Suprapubic skin (tissue), 4 donors: ENCODE measurements at regions not wholly inside any gene's neighbourhood (a gene's known extent, or its start where the extent isn't known, plus 50 kb on each side); places are given as distances from the start of the nearest gene placed in this dataset.

Experiments used
- DNase-seq, 2 donors: peaks; one replicate each; pipeline ENCODE4 v3.0.0-alpha.2; 2019; ENCODE audit warnings: low spot score in 2 of 2
- H3K27ac ChIP-seq: fragments of 200-600 bp; sonication (generic); one replicate; pipeline ENCODE4 v1.5.1; 2019
- H3K27me3 ChIP-seq: fragments of 200-600 bp; sonication (generic); one replicate; pipeline ENCODE4 v1.5.1; 2019
- H3K36me3 ChIP-seq: fragments of 200-600 bp; sonication (generic); one replicate; pipeline ENCODE4 v1.5.1; 2019
- H3K4me1 ChIP-seq: fragments of 200-600 bp; sonication (generic); one replicate; pipeline ENCODE4 v1.5.1; 2019
- H3K4me3 ChIP-seq: fragments of 200-600 bp; sonication (generic); one replicate; pipeline ENCODE4 v1.5.1; 2019; ENCODE audit warnings: mild to moderate bottlenecking
- H3K9me3 ChIP-seq: fragments of 200-600 bp; sonication (generic); one replicate; pipeline ENCODE4 v1.5.1; 2019
- CTCF ChIP-seq, 2 donors: fragments of 200-600 bp in 1 of 2; fragments of 450-650 bp in 1 of 2; sonication (generic) in 1 of 2; IDR thresholded peaks; one replicate each; pipeline ENCODE4 v1.5.1; 2016 to 2019; ENCODE audit warnings: antibody characterized with exemption in 2 of 2, mild to moderate bottlenecking in 1 of 2, moderate library complexity in 1 of 2
- EP300 ChIP-seq: sonication (generic); formaldehyde crosslinking; IDR thresholded peaks from one replicate; pipeline ENCODE4 v1.6.1; 2017; ENCODE audit warnings: antibody characterized with exemption
- POLR2A ChIP-seq, 2 donors: fragments of 450-650 bp; IDR thresholded peaks; one replicate each; pipeline ENCODE4 v1.6.1; 2017; ENCODE audit warnings: antibody characterized with exemption in 2 of 2, mild to moderate bottlenecking in 2 of 2, moderate library complexity in 2 of 2
- POLR2AphosphoS5 ChIP-seq, 3 donors: sonication (generic); formaldehyde crosslinking; IDR thresholded peaks; one replicate each; pipeline ENCODE4 v1.6.1; 2017; ENCODE audit warnings: antibody characterized with exemption in 3 of 3
- WGBS: methylation state at CpG from one replicate; pipeline ENCODE4 v1.1.5; 2018; 5-methylcytosine and 5-hydroxymethylcytosine counted together

- DNase-seq, result no peak
- TF ChIP-seq CTCF (IDR thresholded peaks at IDR 0.05) (no peak), EP300 (no peak), POLR2AphosphoS5 (IDR thresholded peaks at IDR 0.05) (no peak), POLR2A (IDR thresholded peaks at IDR 0.05) (no peak)
- H3K4me1 ChIP-seq, result no peaks in the 10 kb centered on the region
- no peaks in the 10 kb centered on the region for H3K27me3 ChIP-seq
- no peaks in the 10 kb centered on the region for H3K36me3 ChIP-seq
- H3K9me3 ChIP-seq, result no peaks in the 10 kb centered on the region
- no peak overlapping the region for H3K27ac ChIP-seq
- no peak overlapping the region for H3K4me3 ChIP-seq
- 81% methylated on average over 2 of the region's 2 CpGs for whole genome bisulfite sequencing
Measured at GRCh38 chr1:78401148-78401547, 89.6 kb upstream of the PTGFR start.

- no peak for DNase-seq
- TF ChIP-seq POLR2AphosphoS5 (IDR thresholded peaks at IDR 0.05) (peak in 1 of 3 donors; percentile 54), POLR2A (IDR thresholded peaks at IDR 0.05) (no peak), EP300 (no peak), CTCF (IDR thresholded peaks at IDR 0.05) (no peak)
- Histone ChIP-seq H3K27ac (peak overlapping the region; percentile 65), H3K36me3 (no peaks in the 10 kb centered on the region), H3K9me3 (peaks cover 24% of the 10 kb centered on the region), H3K4me3 (no peak overlapping the region), H3K27me3 (no peaks in the 10 kb centered on the region), H3K4me1 (peaks cover 5% of the 10 kb centered on the region)
- WGBS, result 36% methylated on average over 1 of the region's 1 CpG
Measured at GRCh38 chr1:78408192-78408591, 82.6 kb upstream of the PTGFR start.

GRCh38 chr1:78408810-78409209, 82.0 kb upstream of the PTGFR start:
- Histone ChIP-seq H3K27me3 (no peaks in the 10 kb centered on the region), H3K27ac (peak overlapping the region; percentile 65), H3K4me3 (no peak overlapping the region), H3K9me3 (peaks cover 24% of the 10 kb centered on the region), H3K36me3 (no peaks in the 10 kb centered on the region), H3K4me1 (peaks cover 5% of the 10 kb centered on the region)
- TF ChIP-seq CTCF (IDR thresholded peaks at IDR 0.05) (no peak), POLR2AphosphoS5 (IDR thresholded peaks at IDR 0.05) (no peak)
- DNase-seq, result no peak
- whole genome bisulfite sequencing, result 86% methylated on average over 2 of the region's 2 CpGs

- no peaks in the 10 kb centered on the region for H3K36me3 ChIP-seq
- H3K27me3 ChIP-seq, result no peaks in the 10 kb centered on the region
- no peak overlapping the region for H3K4me3 ChIP-seq
- TF ChIP-seq EP300 (no peak), CTCF (IDR thresholded peaks at IDR 0.05) (no peak), POLR2AphosphoS5 (IDR thresholded peaks at IDR 0.05) (no peak), POLR2A (IDR thresholded peaks at IDR 0.05) (no peak)
- H3K27ac ChIP-seq, result no peak overlapping the region
- H3K4me1 ChIP-seq, result peaks cover 5% of the 10 kb centered on the region
- no peak for DNase-seq
- WGBS, result 96% methylated on average over 2 of the region's 2 CpGs
- H3K9me3 ChIP-seq, result peaks cover 24% of the 10 kb centered on the region
Measured at GRCh38 chr1:78410643-78411042, 80.1 kb upstream of the PTGFR start.

- Histone ChIP-seq H3K27ac (no peak overlapping the region), H3K27me3 (no peaks in the 10 kb centered on the region), H3K36me3 (no peaks in the 10 kb centered on the region), H3K4me3 (no peak overlapping the region), H3K4me1 (peaks cover 5% of the 10 kb centered on the region), H3K9me3 (peaks cover 24% of the 10 kb centered on the region)
- 56% methylated on average over 3 of the region's 3 CpGs for WGBS
- DNase-seq, result no peak
- no peak for TF ChIP-seq POLR2AphosphoS5 (IDR thresholded peaks at IDR 0.05)
- TF ChIP-seq POLR2A (IDR thresholded peaks at IDR 0.05), result no peak
- TF ChIP-seq CTCF (IDR thresholded peaks at IDR 0.05), result no peak
- TF ChIP-seq EP300, result no peak
Measured at GRCh38 chr1:78411707-78412106, 79.1 kb upstream of the PTGFR start.
